ENCODE measurements at regions not wholly inside any gene's neighbourhood (a gene's known extent, or its start where the extent isn't known, plus 50 kb on each side); places are given as distances from the start of the nearest gene placed in this dataset.

GRCh38 chr2:48852938-48853337, 97.4 kb upstream of the LHCGR start:
- peak; percentile 62 for DNase-seq (ENCODE audit: low read depth, low spot score)

GRCh38 chr2:48851161-48851560, 95.6 kb upstream of the LHCGR start:
- DNase-seq (ENCODE audit: low read depth, low spot score) = no peak

DNA sequence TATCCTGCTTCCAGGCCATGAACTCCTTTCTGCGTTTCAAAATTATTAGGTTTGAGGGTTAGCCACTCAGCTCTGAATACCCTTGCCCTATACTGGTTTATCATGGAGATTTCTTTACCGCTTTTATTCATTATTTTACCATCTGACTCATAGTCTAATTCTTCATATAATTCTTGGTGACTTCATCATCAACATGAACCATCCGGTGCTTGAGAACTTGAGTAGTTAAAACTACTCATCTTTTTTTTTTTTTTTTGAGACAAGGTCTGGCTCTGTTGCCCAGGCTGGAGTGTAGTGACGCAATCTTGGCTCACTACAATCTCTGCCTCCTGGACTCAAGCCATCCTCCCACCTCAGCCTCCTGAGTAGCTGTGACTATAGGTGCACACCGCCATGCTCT, 94.2 kb upstream of the LHCGR start:
- peak; percentile 61 for DNase-seq (ENCODE audit: low read depth, low spot score)

GRCh38 chr2:48845684-48846083, 90.2 kb upstream of the LHCGR start:
- no peak for DNase-seq (ENCODE audit: low read depth, low spot score)

- peak; percentile 66 for DNase-seq (ENCODE audit: low read depth, low spot score)
Measured at GRCh38 chr2:48844417-48845155, 89.1 kb upstream of the LHCGR start.

GRCh38 chr2:48841126-48841525, 85.6 kb upstream of the LHCGR start:
- DNase-seq (ENCODE audit: low read depth, low spot score) = no peak

- DNase-seq (ENCODE audit: low read depth, low spot score) = no peak
Measured at GRCh38 chr2:48838029-48838428, 82.5 kb upstream of the LHCGR start.

- DNase-seq (ENCODE audit: low read depth, low spot score) = no peak
Measured at GRCh38 chr2:48829569-48829968, 74.0 kb upstream of the LHCGR start.

- peak; percentile 73 for DNase-seq (ENCODE audit: low read depth, low spot score)
Measured at GRCh38 chr2:48829036-48829435, 73.5 kb upstream of the LHCGR start.

- DNase-seq (ENCODE audit: low read depth, low spot score) = no peak
Measured at GRCh38 chr2:48826986-48827385, 71.5 kb upstream of the LHCGR start.

GRCh38 chr2:48824116-48824515, 68.6 kb upstream of the LHCGR start:
- DNase-seq (ENCODE audit: low read depth, low spot score) = no peak

GRCh38 chr2:48819206-48819735, 63.7 kb upstream of the LHCGR start:
- no peak for DNase-seq (ENCODE audit: low read depth, low spot score)

GRCh38 chr2:48817355-48817754, 61.8 kb upstream of the LHCGR start:
- no peak for DNase-seq (ENCODE audit: low read depth, low spot score)

- DNase-seq (ENCODE audit: low read depth, low spot score) = no peak
Measured at GRCh38 chr2:48812416-48812815, 56.9 kb upstream of the LHCGR start.

- DNase-seq (ENCODE audit: low read depth, low spot score) = no peak
Measured at GRCh38 chr2:48808311-48808710, 52.8 kb upstream of the LHCGR start.

Measured in astrocyte of the hippocampus (primary cell).